Forelimb muscle (tissue), 1 donor: ENCODE measurements at regions not wholly inside any gene's neighbourhood (a gene's known extent, or its start where the extent isn't known, plus 50 kb on each side); places are given as distances from the start of the nearest gene placed in this dataset.
"Not testable (repeated sequence)": the region's sequence is repeated elsewhere in the genome, so short reads cannot be mapped to it uniquely, and the experiment has no call there.

Experiments used
- DNase-seq: peaks from one replicate; pipeline ENCODE4 v3.0.0-alpha.2; 2013; ENCODE audit warnings: low read depth

DNA sequence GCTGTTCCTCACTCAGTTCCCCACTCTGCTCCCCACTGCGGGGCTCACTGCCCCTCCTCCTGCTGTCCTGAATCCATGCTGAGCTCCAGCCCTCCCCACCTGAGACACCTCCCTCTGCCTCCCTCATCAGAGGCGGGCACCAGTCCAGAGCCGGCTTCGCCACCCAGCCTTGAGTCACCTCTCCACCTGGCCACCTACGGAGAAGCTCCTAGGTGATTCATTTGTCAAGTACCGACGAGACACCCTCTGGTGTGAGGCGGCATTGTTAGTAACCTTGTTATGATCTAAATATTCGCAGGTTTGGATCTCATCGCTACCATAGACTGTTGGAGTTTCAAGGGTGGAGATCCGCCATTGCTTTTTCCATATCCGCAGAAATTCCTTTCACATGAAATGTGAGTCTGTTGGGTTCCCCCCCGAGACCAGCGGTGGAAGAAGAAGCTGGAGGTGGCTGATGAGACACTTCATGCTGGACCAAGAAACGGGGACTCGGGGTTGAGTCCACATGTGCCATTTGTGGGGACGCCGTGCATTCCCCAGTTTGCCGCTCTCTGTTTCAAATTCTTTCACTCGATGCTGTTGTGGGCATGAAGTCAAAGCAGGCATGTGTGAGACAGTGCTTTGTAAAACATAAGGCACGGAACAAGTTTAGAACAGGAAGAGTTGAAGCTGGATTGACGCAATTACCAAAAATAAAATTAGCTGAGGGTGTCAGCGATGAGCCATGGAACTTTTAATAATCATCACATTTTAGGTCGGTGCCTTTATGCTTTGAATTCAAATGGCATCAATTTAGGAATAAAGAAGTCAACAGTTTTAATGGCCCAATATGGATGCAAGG, 259.8 kb upstream of the HDAC4 start:
- no peak for DNase-seq

DNA sequence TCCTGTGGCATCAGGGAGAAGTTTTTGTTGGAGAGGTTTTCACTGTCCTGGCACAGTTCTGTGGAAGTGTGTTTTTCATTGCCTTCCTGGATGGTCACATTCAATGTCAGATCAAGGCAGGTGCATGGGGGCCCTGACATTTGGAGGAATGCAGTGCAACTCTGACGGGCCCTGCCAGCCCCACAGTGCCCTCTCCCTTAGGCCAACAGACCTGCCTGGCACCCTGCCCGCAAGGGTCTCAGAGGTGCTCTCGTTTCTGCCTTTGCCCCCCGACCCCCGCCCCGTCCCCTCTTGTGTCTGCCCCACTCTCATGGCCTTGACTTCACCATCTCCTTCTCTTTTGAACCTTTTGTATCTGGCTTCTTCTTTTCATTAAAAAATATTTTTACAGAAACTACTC, 257.2 kb upstream of the HDAC4 start:
- no peak for DNase-seq

DNA sequence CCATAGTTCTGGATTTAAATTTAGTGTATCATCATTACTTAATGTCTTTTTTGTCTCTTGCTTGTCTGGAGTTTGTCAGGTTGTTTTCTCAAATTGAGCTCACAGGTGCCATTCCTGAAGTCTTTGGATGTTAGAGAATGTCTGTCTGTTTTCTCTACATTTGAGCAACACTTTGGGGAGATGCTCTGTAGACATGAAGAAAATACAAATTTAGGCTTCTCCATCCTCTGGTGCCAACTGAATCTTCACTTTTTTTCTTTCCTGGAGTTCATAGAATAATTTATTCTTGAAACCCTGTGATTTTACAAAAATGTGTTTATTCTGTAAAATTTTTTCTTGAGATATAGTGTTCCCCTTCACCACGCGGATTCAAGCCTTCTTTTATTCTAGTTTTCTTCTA, 256.4 kb upstream of the HDAC4 start:
- DNase-seq: no peak

DNA sequence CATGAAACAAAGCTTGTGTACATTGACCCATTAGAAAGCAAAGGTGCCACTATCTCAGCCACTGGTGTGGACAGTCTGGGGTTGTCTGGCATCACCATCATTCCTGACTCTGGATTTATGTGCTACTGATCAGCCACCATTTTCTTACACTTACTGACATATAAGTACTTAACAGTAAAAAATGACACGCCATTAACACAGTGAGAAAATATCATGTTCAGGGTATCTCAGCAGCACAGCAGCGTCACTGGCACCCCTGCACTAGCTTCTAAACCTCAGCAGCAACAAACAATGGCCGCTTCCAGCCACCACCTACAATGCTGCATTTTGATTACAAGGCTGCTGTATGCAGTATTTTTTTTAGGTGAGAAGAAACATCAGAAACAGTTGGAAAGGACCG, 253.4 kb upstream of the HDAC4 start:
- no peak for DNase-seq

DNA sequence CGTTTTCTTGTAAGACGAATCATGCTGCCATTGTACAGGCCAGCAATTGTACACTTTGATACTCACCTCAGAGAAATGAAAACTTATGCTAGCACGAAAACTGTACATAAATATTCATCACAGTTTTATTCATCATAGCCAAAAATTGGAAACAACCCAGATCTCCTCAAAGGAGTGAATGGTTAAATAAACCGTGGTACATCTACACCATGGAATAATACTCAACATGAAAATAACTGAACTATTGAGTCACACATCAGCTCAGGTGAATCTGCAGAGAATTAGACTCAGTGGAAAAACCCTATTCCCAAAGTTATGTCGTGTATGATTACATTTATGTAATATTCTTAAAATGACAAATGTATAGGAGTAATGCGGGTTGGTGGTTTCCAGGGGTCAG, 251.0 kb upstream of the HDAC4 start:
- no peak for DNase-seq

DNA sequence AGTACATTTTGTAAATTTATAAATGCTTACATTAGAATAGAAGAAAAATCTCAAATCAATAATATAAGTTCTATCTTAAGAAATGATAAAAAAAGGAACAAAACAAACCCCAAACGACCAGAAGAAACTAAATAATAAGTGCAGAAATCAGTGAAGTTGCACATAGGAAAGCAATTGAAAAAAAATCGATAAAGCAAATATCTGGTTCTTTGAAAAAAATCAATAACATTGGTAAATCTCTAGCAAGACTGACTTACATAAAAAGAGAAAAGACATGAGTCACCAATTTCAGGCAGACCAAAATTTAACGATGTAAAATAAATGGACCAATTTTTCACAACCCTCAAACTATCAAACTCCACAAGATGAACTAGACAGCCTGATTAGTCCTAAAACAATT, 249.9 kb upstream of the HDAC4 start:
- DNase-seq: no peak

DNA sequence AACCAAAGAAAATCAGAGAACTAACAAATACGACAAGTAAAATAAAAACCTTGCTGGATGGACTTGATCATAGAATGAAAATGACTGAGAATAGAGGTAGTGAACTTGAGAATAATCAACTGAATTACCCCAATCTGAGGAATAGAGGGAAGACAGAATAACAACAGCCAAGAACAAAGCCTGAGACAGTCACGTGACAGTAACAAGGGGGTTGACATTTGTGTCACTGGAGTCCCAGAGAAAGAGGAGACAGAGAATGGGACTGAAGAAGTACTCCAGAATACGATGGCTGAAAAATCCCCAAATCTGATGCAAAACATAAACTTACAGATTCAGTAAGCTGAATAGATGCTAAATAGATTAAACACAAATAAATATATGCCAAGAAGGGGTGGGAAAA, 248.5 kb upstream of the HDAC4 start:
- no peak for DNase-seq

DNA sequence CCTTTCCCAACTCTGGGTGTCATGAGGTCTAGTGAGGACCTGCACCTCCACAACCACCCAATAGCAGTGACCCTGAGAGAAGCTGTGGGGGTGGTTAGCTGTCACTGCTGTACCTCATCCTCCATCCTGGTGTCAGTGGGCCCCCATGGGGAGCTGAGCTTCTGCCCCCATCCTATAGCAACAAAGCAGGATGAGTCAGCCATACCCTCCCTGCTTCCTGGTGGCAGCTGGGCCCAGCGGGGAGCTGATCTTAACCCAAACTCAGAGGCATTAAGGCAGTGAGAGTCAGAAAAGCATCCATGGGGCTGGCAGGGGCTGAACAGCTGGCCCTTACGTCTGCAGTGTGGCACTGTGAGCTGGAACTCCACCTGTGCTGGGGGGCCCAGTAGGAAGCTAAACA, 247.8 kb upstream of the HDAC4 start:
- no peak for DNase-seq

DNA sequence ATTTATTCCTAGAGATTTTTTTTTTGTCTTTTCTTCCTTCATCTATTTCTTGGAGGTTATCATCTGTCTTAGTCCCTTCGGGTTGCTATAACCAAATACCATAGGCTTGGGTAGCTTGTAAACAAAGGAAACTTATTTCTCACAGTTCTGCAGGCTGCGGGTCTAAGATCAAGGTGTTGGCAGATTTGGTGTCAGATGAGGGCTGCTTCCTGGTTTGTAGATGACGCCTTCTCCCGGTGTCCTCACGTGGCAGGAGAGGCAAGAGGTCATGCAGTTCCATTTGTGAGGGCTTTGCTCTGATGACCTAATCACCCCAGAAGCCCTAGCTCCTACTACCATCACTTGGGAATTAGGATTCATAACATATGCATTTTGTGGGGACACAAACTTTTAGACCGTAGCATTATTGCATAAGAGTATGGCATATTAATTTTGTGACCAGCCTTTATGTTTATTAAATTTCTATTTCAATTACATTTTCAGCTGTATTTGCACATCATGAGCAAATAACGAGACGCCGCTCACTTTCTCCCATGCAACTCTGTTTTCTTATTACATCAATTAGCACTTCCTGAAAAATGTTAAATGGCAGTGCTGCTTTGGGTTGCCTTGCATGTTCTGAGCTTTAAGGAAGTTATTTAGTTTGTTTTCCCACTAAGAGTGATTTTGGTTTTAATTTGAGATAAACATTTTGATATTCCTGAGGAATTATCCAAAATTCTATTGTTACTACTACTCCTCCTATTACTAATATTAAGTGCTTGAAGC, 246.4 kb upstream of the HDAC4 start:
- no peak for DNase-seq

DNA sequence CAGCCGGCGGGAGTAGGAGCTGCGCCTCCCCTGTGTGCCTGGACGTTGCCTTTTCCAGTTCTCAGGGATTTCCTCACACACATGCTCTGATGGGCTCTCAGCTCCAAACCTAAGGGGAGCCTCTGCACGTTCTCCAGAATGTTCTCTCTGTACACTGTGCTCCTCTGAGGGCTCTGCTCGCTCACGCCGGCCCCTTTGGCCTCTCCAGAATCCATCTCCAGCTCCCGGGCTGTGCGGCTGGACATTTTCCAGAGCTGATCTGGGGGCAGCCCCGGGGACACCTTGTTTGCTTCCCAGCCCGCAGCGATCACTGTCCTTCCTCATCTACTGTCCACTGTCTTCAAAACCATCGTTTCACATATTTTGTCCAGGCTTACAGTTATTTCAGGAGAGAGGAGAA, 245.4 kb upstream of the HDAC4 start:
- DNase-seq: no peak

DNA sequence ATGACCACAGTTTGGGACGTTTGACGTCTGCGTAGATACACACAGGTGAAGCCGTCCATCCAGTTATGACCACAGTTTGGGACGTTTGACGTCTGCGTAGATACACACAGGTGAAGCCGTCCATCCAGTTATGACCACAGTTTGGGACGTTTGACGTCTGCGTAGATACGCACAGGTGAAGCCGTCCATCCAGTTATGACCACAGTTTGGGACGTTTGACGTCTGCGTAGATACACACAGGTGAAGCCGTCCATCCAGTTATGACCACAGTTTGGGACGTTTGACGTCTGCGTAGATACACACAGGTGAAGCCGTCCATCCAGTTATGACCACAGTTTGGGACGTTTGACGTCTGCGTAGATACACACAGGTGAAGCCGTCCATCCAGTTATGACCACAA, 243.8 kb upstream of the HDAC4 start:
- not testable (repeated sequence) for DNase-seq

DNA sequence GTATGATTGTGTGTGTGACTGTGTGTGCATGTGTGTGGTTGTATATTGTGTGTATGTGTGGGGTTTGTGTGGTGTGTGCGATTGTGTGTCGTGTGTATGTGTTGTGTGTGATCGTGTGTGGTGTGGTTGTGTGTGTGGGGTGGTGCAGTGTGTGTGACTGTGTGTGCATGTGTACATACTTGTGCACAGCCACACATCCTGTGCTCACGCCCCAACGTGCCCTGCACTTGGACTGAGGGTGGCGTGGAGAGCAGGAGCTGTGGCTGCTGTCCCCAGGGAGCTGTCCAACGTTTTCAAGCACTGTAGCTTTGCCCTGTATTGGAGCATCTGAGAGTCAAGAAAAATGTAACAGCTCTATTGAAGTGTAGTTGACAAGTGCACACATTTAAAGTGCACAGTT, 243.2 kb upstream of the HDAC4 start:
- no peak for DNase-seq

DNA sequence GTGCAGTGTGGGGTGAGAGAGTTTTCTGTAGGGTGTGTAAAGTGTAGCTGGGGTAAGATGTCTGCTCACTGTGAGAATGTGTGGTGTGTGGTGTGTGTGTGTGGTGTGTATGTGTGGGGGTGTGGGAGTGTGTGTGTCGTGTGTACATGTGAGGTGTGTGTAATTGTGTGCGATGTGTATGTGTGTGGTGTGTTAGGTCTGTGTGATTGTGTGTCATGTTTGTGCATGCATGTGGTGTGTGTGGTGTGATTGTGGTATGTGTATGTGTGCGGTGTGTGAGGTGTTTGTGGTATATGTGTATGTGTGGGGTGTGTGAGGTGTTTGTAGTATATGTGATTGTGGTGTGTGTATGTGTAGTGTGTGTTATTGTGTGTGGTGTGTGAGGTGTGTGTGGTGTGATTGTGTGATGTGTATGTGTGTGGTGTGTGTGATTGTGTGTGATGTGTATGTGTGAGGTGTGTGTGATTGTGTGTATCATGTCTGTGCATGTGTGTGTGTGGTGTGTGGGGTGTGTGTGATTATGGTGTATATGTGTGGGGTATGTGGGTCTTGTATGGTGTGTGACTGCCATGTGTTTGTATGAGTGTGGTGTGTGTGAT, 241.7 kb upstream of the HDAC4 start:
- no peak for DNase-seq

DNA sequence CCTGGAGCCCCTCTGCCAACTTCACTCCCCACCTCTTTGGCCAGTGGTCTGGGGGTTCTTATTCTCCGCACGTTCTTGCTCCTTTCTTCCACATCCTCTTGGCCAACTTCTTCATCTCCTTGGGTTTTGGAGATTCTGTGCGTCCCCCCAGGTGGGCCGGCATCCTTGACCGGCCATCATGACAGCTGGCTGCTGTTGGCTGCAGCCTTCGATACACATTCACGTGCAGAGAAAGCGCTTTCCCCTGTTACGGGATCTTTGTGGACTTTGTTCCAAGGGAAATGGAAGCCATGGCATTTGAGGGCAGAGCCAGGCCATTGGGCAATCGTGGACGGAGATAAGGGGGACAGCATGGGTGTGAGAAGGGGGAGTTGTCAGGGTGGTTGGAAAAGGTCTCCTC, 241.1 kb upstream of the HDAC4 start:
- not testable (repeated sequence) for DNase-seq

DNA sequence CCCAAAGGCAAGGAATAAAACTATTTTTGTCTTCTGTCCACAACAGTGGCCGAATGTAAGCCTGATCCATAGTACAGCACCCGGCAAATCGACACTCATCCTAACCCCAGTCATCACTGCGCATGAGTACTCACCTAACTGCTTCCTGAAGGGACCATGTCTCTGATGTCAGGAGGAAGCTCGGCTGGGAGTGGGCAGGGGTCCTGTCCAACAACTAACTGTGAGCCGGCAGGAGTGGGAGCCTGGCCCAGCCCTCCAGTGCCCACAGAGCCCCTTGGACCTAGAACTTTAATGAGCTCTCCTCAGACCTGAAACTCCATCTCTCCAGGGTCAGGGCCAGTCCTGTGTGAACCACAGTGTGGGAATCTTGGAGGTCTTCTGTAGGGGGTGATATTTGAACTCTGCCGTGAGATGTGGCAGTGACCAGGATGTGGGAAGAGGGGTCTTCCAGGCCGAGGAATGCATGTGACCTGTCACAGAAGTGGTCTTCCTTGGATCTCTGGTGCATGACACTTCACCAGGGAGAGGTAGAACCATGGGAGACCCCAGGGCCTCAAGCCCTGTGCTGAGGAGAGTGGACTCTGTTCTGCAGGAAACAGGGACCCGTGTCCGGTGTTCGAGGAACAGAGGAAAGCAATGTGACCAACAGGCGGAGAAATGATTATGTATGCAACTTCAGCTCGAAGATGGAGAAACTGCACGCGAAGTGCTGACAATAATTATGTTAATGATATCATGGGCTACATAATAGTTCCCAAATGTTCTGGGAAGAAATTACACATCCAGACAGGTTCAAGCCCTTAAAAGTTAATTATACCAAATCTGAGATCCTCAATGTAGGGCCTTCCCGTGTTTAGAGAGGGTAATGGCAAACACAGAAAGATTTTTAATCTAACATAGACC, 240.1 kb upstream of the HDAC4 start:
- no peak for DNase-seq

DNA sequence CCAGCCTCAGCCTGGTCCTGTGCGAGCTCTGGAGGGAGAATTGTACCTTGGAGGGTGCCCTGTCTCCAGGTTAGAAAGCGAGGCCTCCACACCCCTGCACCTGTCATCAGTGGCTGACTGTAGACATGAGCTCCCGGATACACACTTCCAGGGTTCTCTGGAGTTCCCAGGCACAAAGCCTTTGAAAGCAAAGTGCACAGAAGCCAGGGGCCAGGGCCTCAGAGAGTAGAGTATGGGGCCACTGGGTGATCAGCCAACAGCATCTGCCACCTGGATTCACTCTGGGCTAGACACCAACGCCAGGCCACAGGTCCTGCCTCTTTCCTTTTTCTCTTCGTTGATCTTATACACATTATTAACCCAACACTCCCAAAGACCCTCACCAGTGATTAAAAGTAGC, 239.4 kb upstream of the HDAC4 start:
- DNase-seq: no peak

DNA sequence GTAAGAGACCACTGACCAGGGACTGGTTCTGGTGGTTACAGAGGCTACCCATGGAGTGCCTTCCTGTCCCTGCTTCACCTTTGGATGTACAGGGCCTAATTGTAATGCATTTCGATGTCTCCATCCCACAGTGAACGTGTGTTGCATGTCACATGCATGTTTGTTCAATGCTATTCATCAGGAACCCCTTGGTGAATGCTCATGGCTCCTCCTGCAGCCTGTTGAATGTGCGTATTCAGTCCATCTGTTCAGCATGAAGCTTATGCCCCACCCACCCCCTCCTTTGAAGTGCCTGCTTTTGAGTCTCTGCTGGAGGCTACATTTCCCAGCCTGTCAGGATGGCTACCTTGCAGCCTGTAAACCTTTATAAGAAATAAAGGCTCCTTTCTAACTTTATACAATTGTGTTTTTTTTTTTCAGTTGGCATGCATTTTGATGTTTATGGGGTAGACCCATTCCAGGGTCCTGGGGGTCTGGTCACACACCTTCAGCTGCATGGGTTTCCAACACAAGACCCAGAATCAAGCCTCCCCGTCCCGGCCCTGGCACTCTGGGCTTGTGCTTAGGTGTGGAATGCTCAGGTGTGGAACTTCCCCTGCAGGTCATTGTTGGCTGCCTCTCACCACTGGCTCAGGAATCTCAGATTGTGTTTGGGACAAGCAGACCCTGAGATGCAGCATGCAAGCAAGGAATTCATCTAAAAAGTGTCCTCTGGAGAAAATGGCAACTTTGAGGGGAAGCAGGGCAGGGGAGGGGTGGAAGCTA, 238.8 kb upstream of the HDAC4 start:
- DNase-seq: no peak

DNA sequence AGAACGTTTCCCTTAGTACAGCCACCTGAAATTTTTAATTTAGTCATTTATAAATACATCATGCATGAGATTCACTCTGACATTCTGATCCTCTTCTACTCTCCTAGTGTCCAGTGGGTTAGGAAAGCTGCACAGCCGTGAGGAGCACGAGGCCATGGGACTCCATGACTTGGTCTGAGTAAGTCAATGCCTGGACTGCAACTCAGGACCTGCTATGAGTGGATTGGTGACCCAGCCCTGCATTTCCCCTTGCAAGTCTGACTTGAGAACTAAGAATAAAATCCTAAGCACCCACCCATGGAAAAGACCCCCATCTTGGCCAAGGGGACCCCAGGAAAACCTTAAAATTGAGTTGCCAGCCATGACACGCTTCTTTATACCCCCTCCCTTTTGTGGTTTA, 237.6 kb upstream of the HDAC4 start:
- DNase-seq: no peak

DNA sequence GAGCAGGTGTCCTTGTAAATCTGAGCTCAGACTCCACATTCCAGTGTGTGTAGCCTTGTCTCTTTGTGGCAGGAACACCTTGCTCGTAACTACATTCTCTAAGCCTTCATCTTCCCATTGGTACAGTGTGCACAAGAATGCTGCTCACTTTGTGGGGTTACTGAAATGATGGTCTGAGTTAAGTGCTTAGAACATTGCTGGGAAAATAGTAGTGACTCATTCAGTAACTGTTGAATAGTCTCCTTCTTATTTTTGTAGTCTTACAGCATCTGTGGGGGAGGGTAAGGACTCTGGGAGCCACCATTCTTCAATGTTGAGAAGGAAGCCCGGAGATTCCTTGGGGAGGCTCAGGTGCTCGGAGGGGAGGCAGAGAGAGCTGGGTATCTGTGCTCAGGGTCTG, 236.0 kb upstream of the HDAC4 start:
- DNase-seq: no peak

DNA sequence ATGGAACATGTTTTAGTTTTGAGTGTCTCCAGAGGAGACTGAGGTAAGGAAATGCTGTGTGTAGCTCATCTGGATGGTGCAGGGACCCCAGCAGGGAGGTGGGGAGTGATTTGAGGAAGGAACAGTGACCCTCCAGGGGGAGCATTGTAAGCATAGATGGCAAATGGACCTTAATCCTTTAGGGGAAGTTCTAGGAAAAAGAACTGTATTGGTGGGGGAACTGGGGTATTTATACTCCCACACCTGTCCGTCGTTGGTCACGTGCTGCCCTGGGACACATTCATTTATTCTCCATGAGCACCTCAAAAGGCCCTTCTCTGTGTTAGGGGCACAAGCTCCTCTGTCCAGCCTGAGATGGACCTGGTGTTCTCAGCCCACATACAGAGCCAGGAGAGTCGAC, 233.9 kb upstream of the HDAC4 start:
- DNase-seq: no peak

DNA sequence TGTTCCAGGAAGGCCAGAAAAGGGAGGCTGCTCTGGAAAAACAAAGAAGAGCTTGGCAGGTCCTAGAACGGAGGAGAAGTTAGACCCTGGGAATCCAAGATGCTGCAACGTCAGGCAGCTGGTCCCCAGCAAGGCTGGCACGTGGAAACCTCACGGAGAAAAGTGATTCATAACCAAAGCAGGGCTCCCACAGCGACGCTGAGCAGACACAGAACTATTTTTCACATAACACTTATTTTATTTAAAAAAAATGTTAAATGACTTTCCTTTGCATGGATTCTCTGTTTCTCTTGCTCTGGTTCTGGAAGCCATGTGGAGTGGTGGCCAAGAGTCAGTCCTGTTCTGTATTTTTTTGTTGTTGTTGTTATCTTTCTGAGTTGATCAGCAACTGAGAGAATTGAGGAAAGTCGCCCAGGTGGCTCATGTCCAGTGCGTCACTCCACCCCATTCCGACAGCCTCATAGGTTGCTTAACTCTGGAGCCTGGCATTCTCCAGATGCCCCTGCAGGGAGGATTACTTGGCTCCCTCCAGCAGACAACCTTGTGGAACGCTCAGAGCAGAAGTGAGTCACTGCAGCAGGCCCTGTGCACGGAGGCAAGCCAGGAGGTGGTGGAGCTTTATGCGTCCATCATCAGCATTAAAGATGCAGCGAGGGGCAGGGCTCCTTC, 229.9 kb upstream of the HDAC4 start:
- DNase-seq: no peak
